Vagina (tissue), 2 donors: ENCODE measurements at regions not wholly inside any gene's neighbourhood (a gene's known extent, or its start where the extent isn't known, plus 50 kb on each side); places are given as distances from the start of the nearest gene placed in this dataset.
A peak's percentile ranks its signal among the peaks of the same experiment; 100 is the strongest.

Experiments used
- DNase-seq, 2 donors: peaks; one replicate each; pipeline ENCODE4 v3.0.0-alpha.2; 2017; ENCODE audit errors: extremely low spot score in 2 of 2
- H3K27ac ChIP-seq: fragments of 200-600 bp; sonication (generic); one replicate; pipeline ENCODE4 v1.5.1; 2019
- H3K27me3 ChIP-seq: fragments of 200-600 bp; sonication (generic); one replicate; pipeline ENCODE4 v1.5.1; 2019
- H3K36me3 ChIP-seq, 2 donors: fragments of 200-600 bp; sonication (generic); one replicate each; pipeline ENCODE4 v1.5.1; 2017 to 2019
- H3K4me1 ChIP-seq: fragments of 200-600 bp; sonication (generic); one replicate; pipeline ENCODE4 v1.5.1; 2019
- H3K4me3 ChIP-seq, 2 donors: fragments of 200-600 bp; sonication (generic); 1 replicate in 1 of 2; 2 replicates in 1 of 2; pipeline ENCODE4 v1.5.1; 2016 to 2019
- H3K9me3 ChIP-seq: fragments of 200-600 bp; sonication (generic); one replicate; pipeline ENCODE4 v1.5.1; 2019
- CTCF ChIP-seq, 3 experiments: fragments of 450-650 bp in 2 of 3; fragments of 200-600 bp in 1 of 3; sonication (generic) in 1 of 3; IDR thresholded peaks; one replicate each; pipeline ENCODE4 v1.5.1; 2017 to 2019; ENCODE audit warnings: antibody characterized with exemption in 3 of 3, mild to moderate bottlenecking in 2 of 3, moderate library complexity in 2 of 3
- POLR2A ChIP-seq, 2 donors: fragments of 450-650 bp; IDR thresholded peaks; one replicate each; pipeline ENCODE4 v1.6.1; 2017; ENCODE audit warnings: antibody characterized with exemption in 2 of 2, mild to moderate bottlenecking in 2 of 2, moderate library complexity in 2 of 2
- POLR2AphosphoS5 ChIP-seq, 2 donors: sonication (generic); formaldehyde crosslinking; IDR thresholded peaks; one replicate each; pipeline ENCODE4 v1.9.0; 2017; ENCODE audit warnings: antibody characterized with exemption in 2 of 2, mild to moderate bottlenecking in 2 of 2, low read depth in 1 of 2; ENCODE audit not compliant: insufficient read depth in 1 of 2
- intact Hi-C: fragments of 100-400 bp; cut with DNase I; formaldehyde crosslinking; loops from one replicate; pipeline ENCODE4 v1.15.1; 2023

- no peaks in the 10 kb centered on the region for H3K36me3 ChIP-seq
- intact Hi-C loops, result no loop called here
- DNase-seq, result no peak
Observed at GRCh38 chrX:9312922-9313867, 151.7 kb upstream of the TBL1X start.

GRCh38 chrX:9315086-9315485, 149.8 kb upstream of the TBL1X start:
- Histone ChIP-seq H3K4me1 (no peaks in the 10 kb centered on the region), H3K36me3 (no peaks in the 10 kb centered on the region), H3K4me3 (no peak overlapping the region), H3K27me3 (no peaks in the 10 kb centered on the region), H3K9me3 (no peaks in the 10 kb centered on the region), H3K27ac (no peak overlapping the region)
- no peak for TF ChIP-seq POLR2AphosphoS5 (IDR thresholded peaks at IDR 0.05; ENCODE audit: insufficient read depth in 1 of 2, low read depth in 1 of 2)
- TF ChIP-seq CTCF (IDR thresholded peaks at IDR 0.05), result no peak
- DNase-seq, result no peak
- intact Hi-C loops, result no loop called here

More at GRCh38 chrX:9312922-9313867, 151.7 kb upstream of the TBL1X start:
- H3K27me3 ChIP-seq, result no peaks in the 10 kb centered on the region
- no peaks in the 10 kb centered on the region for H3K9me3 ChIP-seq
- H3K27ac ChIP-seq, result no peak overlapping the region
- no peak overlapping the region for H3K4me3 ChIP-seq
- no peaks in the 10 kb centered on the region for H3K4me1 ChIP-seq
- peak in 1 of 3 experiments; percentile 37 for TF ChIP-seq CTCF (IDR thresholded peaks at IDR 0.05)
- no peak for TF ChIP-seq POLR2AphosphoS5 (IDR thresholded peaks at IDR 0.05; ENCODE audit: insufficient read depth in 1 of 2, low read depth in 1 of 2)
- TF ChIP-seq POLR2A (IDR thresholded peaks at IDR 0.05), result no peak

GRCh38 chrX:9316096-9316495, 148.8 kb upstream of the TBL1X start:
- Histone ChIP-seq H3K36me3 (no peaks in the 10 kb centered on the region), H3K4me1 (no peaks in the 10 kb centered on the region), H3K9me3 (no peaks in the 10 kb centered on the region), H3K27me3 (no peaks in the 10 kb centered on the region), H3K27ac (no peak overlapping the region), H3K4me3 (no peak overlapping the region)
- intact Hi-C loops, result no loop called here
- TF ChIP-seq POLR2A (IDR thresholded peaks at IDR 0.05) (no peak), CTCF (IDR thresholded peaks at IDR 0.05) (no peak), POLR2AphosphoS5 (IDR thresholded peaks at IDR 0.05; ENCODE audit: insufficient read depth in 1 of 2, low read depth in 1 of 2) (no peak)
- DNase-seq, result no peak

GRCh38 chrX:9317176-9317575, 147.7 kb upstream of the TBL1X start:
- Histone ChIP-seq H3K4me1 (no peaks in the 10 kb centered on the region), H3K27ac (no peak overlapping the region), H3K27me3 (no peaks in the 10 kb centered on the region), H3K36me3 (no peaks in the 10 kb centered on the region), H3K9me3 (no peaks in the 10 kb centered on the region), H3K4me3 (no peak overlapping the region)
- intact Hi-C loops, result no loop called here
- DNase-seq, result no peak
- TF ChIP-seq CTCF (IDR thresholded peaks at IDR 0.05) (no peak), POLR2AphosphoS5 (IDR thresholded peaks at IDR 0.05; ENCODE audit: insufficient read depth in 1 of 2, low read depth in 1 of 2) (no peak)

- Histone ChIP-seq H3K36me3 (no peaks in the 10 kb centered on the region), H3K9me3 (no peaks in the 10 kb centered on the region), H3K4me1 (no peaks in the 10 kb centered on the region), H3K27me3 (no peaks in the 10 kb centered on the region), H3K4me3 (no peak overlapping the region), H3K27ac (no peak overlapping the region)
- intact Hi-C loops, result no loop called here
- no peak for TF ChIP-seq CTCF (IDR thresholded peaks at IDR 0.05)
- TF ChIP-seq POLR2A (IDR thresholded peaks at IDR 0.05), result no peak
- TF ChIP-seq POLR2AphosphoS5 (IDR thresholded peaks at IDR 0.05; ENCODE audit: insufficient read depth in 1 of 2, low read depth in 1 of 2), result no peak
- no peak for DNase-seq
Observed at GRCh38 chrX:9318213-9318612, 146.6 kb upstream of the TBL1X start.
